ENCODE measurements at regions not wholly inside any gene's neighbourhood (a gene's known extent, or its start where the extent isn't known, plus 50 kb on each side); places are given as distances from the start of the nearest gene placed in this dataset.

DNA sequence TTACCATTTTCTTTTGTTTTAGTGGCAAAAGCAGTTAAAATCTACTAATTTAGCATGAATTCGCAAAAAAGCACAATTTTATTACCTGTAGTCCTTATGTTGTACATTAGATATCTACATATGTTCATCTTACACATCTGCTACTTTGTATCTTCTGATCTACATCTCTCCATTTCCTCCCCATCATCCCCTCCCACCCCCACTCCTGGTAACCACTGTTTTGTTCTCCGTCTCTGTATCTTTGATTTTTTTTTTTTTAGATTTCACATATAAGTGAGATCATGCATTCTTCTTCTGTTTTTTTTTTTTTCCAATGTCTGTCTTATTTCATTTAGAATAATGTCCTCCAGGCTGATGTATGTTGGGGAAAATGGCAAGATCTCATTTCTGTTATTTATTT is 922.7 kb downstream of the VRK1 start:
- H3K4me2 ChIP-seq (ENCODE audit: low read length): no peak overlapping the region
- H3K9me3 ChIP-seq (ENCODE audit: control insufficient read depth, low read length): no peaks in the 10 kb centered on the region
- no peak overlapping the region for H3K9ac ChIP-seq
- no peaks in the 10 kb centered on the region for H3K36me3 ChIP-seq (ENCODE audit: control insufficient read depth, insufficient read depth, low read length)
- no peak overlapping the region for H3K4me3 ChIP-seq (ENCODE audit: low read depth, low read length)
- no peak overlapping the region for H2AFZ ChIP-seq
- no peaks in the 10 kb centered on the region for H3K79me2 ChIP-seq
- H3K4me1 ChIP-seq: no peaks in the 10 kb centered on the region
- no peaks in the 10 kb centered on the region for H3K27me3 ChIP-seq (ENCODE audit: control insufficient read depth, insufficient read depth, low read length)
- no peak overlapping the region for H3K27ac ChIP-seq
- TF ChIP-seq, protein P1, sequence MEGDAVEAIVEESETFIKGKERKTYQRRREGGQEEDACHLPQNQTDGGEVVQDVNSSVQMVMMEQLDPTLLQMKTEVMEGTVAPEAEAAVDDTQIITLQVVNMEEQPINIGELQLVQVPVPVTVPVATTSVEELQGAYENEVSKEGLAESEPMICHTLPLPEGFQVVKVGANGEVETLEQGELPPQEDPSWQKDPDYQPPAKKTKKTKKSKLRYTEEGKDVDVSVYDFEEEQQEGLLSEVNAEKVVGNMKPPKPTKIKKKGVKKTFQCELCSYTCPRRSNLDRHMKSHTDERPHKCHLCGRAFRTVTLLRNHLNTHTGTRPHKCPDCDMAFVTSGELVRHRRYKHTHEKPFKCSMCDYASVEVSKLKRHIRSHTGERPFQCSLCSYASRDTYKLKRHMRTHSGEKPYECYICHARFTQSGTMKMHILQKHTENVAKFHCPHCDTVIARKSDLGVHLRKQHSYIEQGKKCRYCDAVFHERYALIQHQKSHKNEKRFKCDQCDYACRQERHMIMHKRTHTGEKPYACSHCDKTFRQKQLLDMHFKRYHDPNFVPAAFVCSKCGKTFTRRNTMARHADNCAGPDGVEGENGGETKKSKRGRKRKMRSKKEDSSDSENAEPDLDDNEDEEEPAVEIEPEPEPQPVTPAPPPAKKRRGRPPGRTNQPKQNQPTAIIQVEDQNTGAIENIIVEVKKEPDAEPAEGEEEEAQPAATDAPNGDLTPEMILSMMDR (IDR thresholded peaks at IDR 0.05): no peak

DNA sequence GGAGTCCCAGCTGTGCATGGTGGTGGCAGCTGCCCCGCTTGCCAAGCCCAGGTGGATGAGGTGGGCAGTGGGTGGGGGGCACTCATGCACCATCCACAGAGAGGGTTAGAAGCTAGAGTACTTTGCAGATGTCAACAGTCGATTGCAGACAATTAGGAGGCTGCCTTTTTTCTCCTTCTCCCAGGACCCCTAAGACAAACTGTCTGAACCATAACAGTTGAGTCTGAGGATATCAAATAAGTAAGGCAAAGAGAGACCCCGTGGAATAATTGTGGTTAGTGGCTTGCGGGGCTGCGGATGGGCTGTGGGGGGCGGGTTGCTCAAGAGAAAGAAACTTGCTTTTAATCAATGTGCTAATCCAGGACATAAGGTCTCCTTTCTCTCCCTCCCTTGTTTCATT is 926.2 kb downstream of the VRK1 start:
- TF ChIP-seq, protein P1 (IDR thresholded peaks at IDR 0.05): no peak
- H3K9me3 ChIP-seq (ENCODE audit: control insufficient read depth, low read length): no peaks in the 10 kb centered on the region
- no peak overlapping the region for H3K4me3 ChIP-seq (ENCODE audit: low read depth, low read length)
- H3K9ac ChIP-seq: no peak overlapping the region
- H3K4me2 ChIP-seq (ENCODE audit: low read length): no peak overlapping the region
- H3K4me1 ChIP-seq: no peaks in the 10 kb centered on the region
- H3K27ac ChIP-seq: no peak overlapping the region
- no peaks in the 10 kb centered on the region for H3K36me3 ChIP-seq (ENCODE audit: control insufficient read depth, insufficient read depth, low read length)
- H3K79me2 ChIP-seq: no peaks in the 10 kb centered on the region
- H3K27me3 ChIP-seq (ENCODE audit: control insufficient read depth, insufficient read depth, low read length): no peaks in the 10 kb centered on the region
- H2AFZ ChIP-seq: no peak overlapping the region

DNA sequence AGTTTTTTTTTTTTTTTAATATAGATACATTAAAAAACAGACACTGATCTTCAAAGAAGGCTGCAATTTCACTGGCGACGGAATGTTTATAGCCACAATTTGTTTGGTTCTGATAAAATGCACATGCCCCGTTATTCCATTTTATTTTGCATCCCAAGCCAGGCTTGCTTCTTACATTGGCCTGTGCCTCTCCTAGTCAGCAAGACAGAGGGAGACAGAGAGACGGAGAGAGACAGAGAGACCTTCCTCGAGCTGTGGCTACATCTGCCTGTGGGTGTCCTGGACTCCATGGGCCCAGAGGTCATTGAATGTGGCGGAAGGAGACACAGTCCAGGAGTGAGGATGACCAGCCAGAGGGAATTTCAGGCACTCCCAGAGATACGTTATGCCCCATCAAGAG is 926.6 kb downstream of the VRK1 start:
- Histone ChIP-seq H3K9me3 (ENCODE audit: control insufficient read depth, low read length) (no peaks in the 10 kb centered on the region), H3K27me3 (ENCODE audit: control insufficient read depth, insufficient read depth, low read length) (no peaks in the 10 kb centered on the region), H3K79me2 (no peaks in the 10 kb centered on the region), H3K9ac (no peak overlapping the region), H3K27ac (no peak overlapping the region), H3K4me2 (ENCODE audit: low read length) (no peak overlapping the region), H3K4me1 (no peaks in the 10 kb centered on the region), H3K4me3 (ENCODE audit: low read depth, low read length) (no peak overlapping the region), H3K36me3 (ENCODE audit: control insufficient read depth, insufficient read depth, low read length) (no peaks in the 10 kb centered on the region), H2AFZ (no peak overlapping the region)
- TF ChIP-seq, protein P1 (IDR thresholded peaks at IDR 0.05): no peak

DNA sequence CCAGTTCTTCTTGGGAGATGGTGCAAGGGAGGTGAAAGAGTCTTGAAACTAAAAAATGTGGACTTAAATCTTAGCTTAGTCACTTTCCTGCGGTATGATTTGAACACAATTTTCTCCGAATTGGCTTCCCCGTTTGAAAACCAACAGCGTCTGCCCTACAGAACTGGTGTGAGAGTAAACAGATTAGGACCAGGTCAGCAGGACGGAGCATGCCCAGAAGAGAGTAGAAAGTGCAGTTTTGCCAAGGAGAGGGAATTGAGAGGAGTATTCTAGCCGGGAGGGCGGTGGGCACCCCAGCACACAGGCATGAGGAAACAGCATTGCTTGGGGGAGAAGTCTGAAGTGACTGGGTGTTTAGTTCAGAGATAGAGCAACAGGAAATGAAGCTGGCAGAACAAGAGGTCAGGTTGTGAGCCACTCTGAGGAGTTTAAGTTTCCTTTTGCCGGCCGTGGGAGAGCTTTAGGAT is 927.1 kb downstream of the VRK1 start:
- H3K9me3 ChIP-seq (ENCODE audit: control insufficient read depth, low read length): no peaks in the 10 kb centered on the region
- TF ChIP-seq, protein P1 (IDR thresholded peaks at IDR 0.05): no peak
- H3K4me1 ChIP-seq: no peaks in the 10 kb centered on the region
- no peak overlapping the region for H3K4me2 ChIP-seq (ENCODE audit: low read length)
- no peaks in the 10 kb centered on the region for H3K27me3 ChIP-seq (ENCODE audit: control insufficient read depth, insufficient read depth, low read length)
- H3K27ac ChIP-seq: no peak overlapping the region
- H3K9ac ChIP-seq: no peak overlapping the region
- no peak overlapping the region for H3K4me3 ChIP-seq (ENCODE audit: low read depth, low read length)
- H3K36me3 ChIP-seq (ENCODE audit: control insufficient read depth, insufficient read depth, low read length): no peaks in the 10 kb centered on the region
- no peaks in the 10 kb centered on the region for H3K79me2 ChIP-seq
- peak overlapping the region; percentile 52 for H2AFZ ChIP-seq

DNA sequence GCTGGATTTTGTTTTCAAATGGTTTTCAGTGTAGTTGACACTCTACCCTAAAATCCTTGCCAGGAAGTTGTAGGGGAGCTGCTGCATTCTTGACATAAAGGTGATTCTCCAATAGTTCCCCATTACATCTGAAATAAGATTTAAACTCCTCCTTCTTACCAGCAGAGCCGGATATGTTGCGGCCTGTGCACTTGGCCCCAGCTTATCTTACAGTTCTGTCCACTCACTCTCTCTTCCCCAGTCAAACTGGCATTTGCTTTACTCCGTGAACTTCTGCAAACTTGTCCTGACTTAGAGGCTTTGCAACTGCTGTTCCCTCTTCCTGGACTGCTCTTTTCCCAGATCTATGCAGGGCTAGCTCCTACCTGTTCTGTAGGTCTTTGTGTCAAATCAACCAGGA is 929.5 kb downstream of the VRK1 start:
- H3K27me3 ChIP-seq (ENCODE audit: control insufficient read depth, insufficient read depth, low read length): no peaks in the 10 kb centered on the region

More for the DNA sequence above, 929.5 kb downstream of the VRK1 start:
- Histone ChIP-seq H3K4me3 (ENCODE audit: low read depth, low read length) (no peak overlapping the region), H3K36me3 (ENCODE audit: control insufficient read depth, insufficient read depth, low read length) (no peaks in the 10 kb centered on the region), H3K79me2 (no peaks in the 10 kb centered on the region), H3K9me3 (ENCODE audit: control insufficient read depth, low read length) (no peaks in the 10 kb centered on the region), H2AFZ (no peak overlapping the region), H3K9ac (no peak overlapping the region), H3K4me2 (ENCODE audit: low read length) (no peak overlapping the region), H3K4me1 (no peaks in the 10 kb centered on the region), H3K27ac (no peak overlapping the region)
- TF ChIP-seq, protein P1 (IDR thresholded peaks at IDR 0.05): no peak
